ENCODE measurements at regions not wholly inside any gene's neighbourhood (a gene's known extent, or its start where the extent isn't known, plus 50 kb on each side); places are given as distances from the start of the nearest gene placed in this dataset.

DNA sequence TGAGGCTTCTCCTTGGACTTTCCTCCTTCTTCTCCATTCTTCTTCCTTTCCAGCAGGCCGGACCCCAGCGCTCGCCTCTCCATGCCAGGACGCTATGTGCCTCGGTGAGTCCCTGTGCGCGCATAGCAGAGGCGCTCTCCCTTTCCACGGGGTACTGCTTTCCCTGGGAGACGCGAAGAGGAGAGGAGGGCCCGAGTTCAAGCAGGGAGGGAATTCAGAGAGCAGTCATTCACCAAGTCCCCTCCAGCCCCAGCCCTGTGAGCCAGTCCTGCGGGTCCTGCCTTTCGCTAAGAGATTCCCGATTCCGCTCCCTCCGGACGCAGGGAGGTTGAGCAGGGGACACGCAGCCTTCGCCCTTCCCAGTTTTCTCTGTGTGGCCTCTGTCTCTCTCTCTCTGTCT is 160.4 kb downstream of the EFNB2 start:
- H3K9me2 ChIP-seq (replicated peaks; ENCODE audit: insufficient read depth): no peaks in the 10 kb centered on the region
- peaks cover 12% of the 10 kb centered on the region for H3K4me1 ChIP-seq (ENCODE audit: insufficient read depth)
- no peak overlapping the region for H3K4me2 ChIP-seq
- TF ChIP-seq EZH2 (IDR thresholded peaks at IDR 0.05; ENCODE audit: borderline replicate concordance) (no peak), EZH2phosphoT487 (IDR thresholded peaks at IDR 0.05; ENCODE audit: low read depth, severe bottlenecking, unreplicated experiment) (no peak)
- H3K79me2 ChIP-seq: no peaks in the 10 kb centered on the region
- no peak overlapping the region for H3K4me3 ChIP-seq
- H4K20me1 ChIP-seq (ENCODE audit: insufficient read depth, poor library complexity, severe bottlenecking): no peaks in the 10 kb centered on the region
- no peak for DNase-seq (ENCODE audit: low spot score)
- no peaks in the 10 kb centered on the region for H3K36me3 ChIP-seq (replicated peaks; ENCODE audit: insufficient read depth, low read depth)
- no peak overlapping the region for H2AFZ ChIP-seq
- H3K27ac ChIP-seq: no peak overlapping the region
- H3K9me3 ChIP-seq (ENCODE audit: low read depth): no peaks in the 10 kb centered on the region
- 98% methylated on average over 20 of the region's 20 CpGs for WGBS (ENCODE audit: low lambda C conversion rate, missing lambda C conversion rate)
- no peaks in the 10 kb centered on the region for H3K27me3 ChIP-seq

DNA sequence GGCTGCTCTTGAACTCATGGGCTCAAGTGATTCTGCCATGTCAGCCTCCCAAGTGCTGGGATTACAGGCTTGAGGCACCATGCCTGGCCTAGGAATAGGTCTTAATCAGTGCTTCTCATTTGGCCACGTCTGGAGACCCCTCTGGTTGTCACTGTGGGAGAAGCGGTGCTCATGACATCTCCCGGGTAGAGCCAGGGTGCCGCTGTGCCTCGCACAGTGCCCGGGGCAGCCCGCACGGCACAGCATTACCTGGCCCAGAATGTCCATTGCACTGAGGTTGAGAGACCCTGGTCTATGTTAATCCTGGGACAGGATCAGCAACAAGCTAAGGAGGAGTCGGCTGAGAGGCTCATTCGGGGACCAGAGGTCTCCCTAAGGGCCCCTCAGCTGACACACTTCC is 160.8 kb downstream of the EFNB2 start:
- Histone ChIP-seq H3K27me3 (no peaks in the 10 kb centered on the region), H3K4me2 (no peak overlapping the region), H2AFZ (no peak overlapping the region), H3K79me2 (no peaks in the 10 kb centered on the region), H3K36me3 (replicated peaks; ENCODE audit: insufficient read depth, low read depth) (no peaks in the 10 kb centered on the region), H4K20me1 (ENCODE audit: insufficient read depth, poor library complexity, severe bottlenecking) (no peaks in the 10 kb centered on the region), H3K4me3 (no peak overlapping the region), H3K4me1 (ENCODE audit: insufficient read depth) (peaks cover 9% of the 10 kb centered on the region), H3K9me2 (replicated peaks; ENCODE audit: insufficient read depth) (no peaks in the 10 kb centered on the region), H3K27ac (no peak overlapping the region), H3K9me3 (ENCODE audit: low read depth) (no peaks in the 10 kb centered on the region)
- DNase-seq (ENCODE audit: low spot score): no peak
- no peak for TF ChIP-seq EZH2 (IDR thresholded peaks at IDR 0.05; ENCODE audit: borderline replicate concordance)
- TF ChIP-seq EZH2phosphoT487 (IDR thresholded peaks at IDR 0.05; ENCODE audit: low read depth, severe bottlenecking, unreplicated experiment): no peak
- TF ChIP-seq, protein P1, sequence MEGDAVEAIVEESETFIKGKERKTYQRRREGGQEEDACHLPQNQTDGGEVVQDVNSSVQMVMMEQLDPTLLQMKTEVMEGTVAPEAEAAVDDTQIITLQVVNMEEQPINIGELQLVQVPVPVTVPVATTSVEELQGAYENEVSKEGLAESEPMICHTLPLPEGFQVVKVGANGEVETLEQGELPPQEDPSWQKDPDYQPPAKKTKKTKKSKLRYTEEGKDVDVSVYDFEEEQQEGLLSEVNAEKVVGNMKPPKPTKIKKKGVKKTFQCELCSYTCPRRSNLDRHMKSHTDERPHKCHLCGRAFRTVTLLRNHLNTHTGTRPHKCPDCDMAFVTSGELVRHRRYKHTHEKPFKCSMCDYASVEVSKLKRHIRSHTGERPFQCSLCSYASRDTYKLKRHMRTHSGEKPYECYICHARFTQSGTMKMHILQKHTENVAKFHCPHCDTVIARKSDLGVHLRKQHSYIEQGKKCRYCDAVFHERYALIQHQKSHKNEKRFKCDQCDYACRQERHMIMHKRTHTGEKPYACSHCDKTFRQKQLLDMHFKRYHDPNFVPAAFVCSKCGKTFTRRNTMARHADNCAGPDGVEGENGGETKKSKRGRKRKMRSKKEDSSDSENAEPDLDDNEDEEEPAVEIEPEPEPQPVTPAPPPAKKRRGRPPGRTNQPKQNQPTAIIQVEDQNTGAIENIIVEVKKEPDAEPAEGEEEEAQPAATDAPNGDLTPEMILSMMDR (IDR thresholded peaks at IDR 0.05; ENCODE audit: poor library complexity): no peak
- WGBS (ENCODE audit: low lambda C conversion rate, missing lambda C conversion rate): 96% methylated on average over 10 of the region's 10 CpGs

DNA sequence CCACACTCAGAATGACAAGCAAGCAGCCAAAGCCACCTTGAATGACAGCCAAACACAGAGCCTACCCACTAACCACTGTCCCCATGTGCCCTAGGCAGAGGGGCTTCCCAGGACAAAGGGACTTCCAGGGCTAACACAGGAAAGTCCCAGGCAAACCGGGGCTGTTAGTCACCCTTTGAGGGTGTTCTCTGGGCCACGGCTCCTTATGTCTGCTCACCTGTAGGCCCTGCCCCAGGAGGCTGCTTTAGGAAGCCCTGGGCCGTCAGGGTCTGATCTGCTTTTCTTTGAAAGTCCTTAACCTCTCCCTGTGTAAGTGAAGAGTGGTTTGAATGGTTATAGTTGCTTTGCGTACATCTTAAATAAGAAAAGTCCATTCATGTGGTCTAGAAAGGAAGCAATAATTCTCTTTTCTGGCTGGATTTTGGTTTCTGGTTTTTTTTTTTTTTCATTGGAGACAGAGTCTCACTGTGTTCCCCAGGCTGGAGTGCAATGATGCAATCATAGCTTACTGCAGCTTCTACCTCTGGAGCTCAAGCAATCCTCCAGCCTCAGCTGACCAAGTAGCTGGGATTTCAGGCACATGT is 161.4 kb downstream of the EFNB2 start:
- no peak overlapping the region for H3K4me3 ChIP-seq
- H2AFZ ChIP-seq: no peak overlapping the region
- no peaks in the 10 kb centered on the region for H3K9me3 ChIP-seq (ENCODE audit: low read depth)
- H3K4me1 ChIP-seq (ENCODE audit: insufficient read depth): peaks cover 9% of the 10 kb centered on the region
- H3K27me3 ChIP-seq: no peaks in the 10 kb centered on the region
- no peak overlapping the region for H3K27ac ChIP-seq
- no peaks in the 10 kb centered on the region for H3K36me3 ChIP-seq (replicated peaks; ENCODE audit: insufficient read depth, low read depth)
- 62% methylated on average over 4 of the region's 4 CpGs for WGBS (ENCODE audit: low lambda C conversion rate, missing lambda C conversion rate)
- no peaks in the 10 kb centered on the region for H3K79me2 ChIP-seq
- H3K4me2 ChIP-seq: no peak overlapping the region
- no peaks in the 10 kb centered on the region for H3K9me2 ChIP-seq (replicated peaks; ENCODE audit: insufficient read depth)
- peak; percentile 40 for DNase-seq (ENCODE audit: low spot score)
- TF ChIP-seq EZH2phosphoT487 (IDR thresholded peaks at IDR 0.05; ENCODE audit: low read depth, severe bottlenecking, unreplicated experiment) (no peak), EZH2 (IDR thresholded peaks at IDR 0.05; ENCODE audit: borderline replicate concordance) (no peak)
- TF ChIP-seq, protein P1 (IDR thresholded peaks at IDR 0.05; ENCODE audit: poor library complexity): no peak
- no peaks in the 10 kb centered on the region for H4K20me1 ChIP-seq (ENCODE audit: insufficient read depth, poor library complexity, severe bottlenecking)

DNA sequence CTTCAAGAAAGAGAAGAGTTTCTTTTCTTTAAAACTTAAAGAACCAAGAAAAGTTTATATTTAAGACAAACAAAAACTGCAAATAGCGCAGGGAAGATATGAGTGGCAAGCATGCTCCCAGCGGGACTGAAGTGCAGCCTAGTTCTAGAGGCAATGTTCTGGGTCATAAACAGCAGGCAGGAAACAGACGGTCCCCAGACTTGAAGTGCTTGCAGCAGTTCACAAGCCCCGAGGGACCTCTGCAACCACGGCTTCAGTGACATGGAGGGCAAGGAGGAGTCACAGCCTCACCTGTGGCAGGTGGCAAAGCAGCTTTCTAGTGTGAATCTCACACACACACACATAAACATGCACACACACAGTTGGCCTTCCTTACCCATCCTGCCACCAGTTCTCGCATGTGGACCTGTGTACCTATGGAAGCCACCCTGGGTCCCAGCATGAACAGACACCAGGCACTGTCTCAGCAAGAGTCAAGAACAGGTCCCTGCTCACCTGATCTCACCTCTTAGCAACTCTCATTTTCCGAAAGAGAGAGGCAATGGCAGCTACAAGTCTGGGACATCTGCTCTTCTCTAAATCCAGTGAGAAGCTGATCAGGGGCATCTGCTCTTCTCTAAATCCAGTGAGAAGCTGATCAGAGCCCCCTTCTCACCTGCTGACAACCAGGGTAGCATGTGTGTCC is 162.0 kb downstream of the EFNB2 start:
- Histone ChIP-seq H3K4me2 (no peak overlapping the region), H3K9me2 (replicated peaks; ENCODE audit: insufficient read depth) (no peaks in the 10 kb centered on the region), H3K4me1 (ENCODE audit: insufficient read depth) (peaks cover 9% of the 10 kb centered on the region), H3K4me3 (no peak overlapping the region), H3K79me2 (no peaks in the 10 kb centered on the region), H3K9me3 (ENCODE audit: low read depth) (no peaks in the 10 kb centered on the region), H3K36me3 (replicated peaks; ENCODE audit: insufficient read depth, low read depth) (no peaks in the 10 kb centered on the region), H2AFZ (no peak overlapping the region), H4K20me1 (ENCODE audit: insufficient read depth, poor library complexity, severe bottlenecking) (no peaks in the 10 kb centered on the region), H3K27me3 (no peaks in the 10 kb centered on the region), H3K27ac (no peak overlapping the region)
- DNase-seq (ENCODE audit: low spot score): no peak
- 46% methylated on average over 7 of the region's 7 CpGs for WGBS (ENCODE audit: low lambda C conversion rate, missing lambda C conversion rate)
- no peak for TF ChIP-seq EZH2phosphoT487 (IDR thresholded peaks at IDR 0.05; ENCODE audit: low read depth, severe bottlenecking, unreplicated experiment)
- TF ChIP-seq, protein P1 (IDR thresholded peaks at IDR 0.05; ENCODE audit: poor library complexity): no peak
- no peak for TF ChIP-seq EZH2 (IDR thresholded peaks at IDR 0.05; ENCODE audit: borderline replicate concordance)

Measured in hepatocyte (in vitro differentiated cells).